GM18873 (cell line): ENCODE measurements at regions not wholly inside any gene's neighbourhood (a gene's known extent, or its start where the extent isn't known, plus 50 kb on each side); places are given as distances from the start of the nearest gene placed in this dataset.

ENCODE experiments used
- ATAC-seq: cut with Tn5 transposase; IDR thresholded peaks from one replicate; pipeline ENCODE4 v1.9.1; 2021; ENCODE audit warnings: mild to moderate bottlenecking, moderate library complexity, moderate number of reproducible peaks; ENCODE audit not compliant: unreplicated experiment, low FRiP score

GRCh38 chr9:105911104-105911911 is 217.0 kb downstream of the TMEM38B start:
- ATAC-seq, result no peak

- ATAC-seq, result no peak
Observed at GRCh38 chr9:105912157-105912862, 218.0 kb downstream of the TMEM38B start.

GRCh38 chr9:105912863-105913516 is 218.6 kb downstream of the TMEM38B start:
- no peak for ATAC-seq

GRCh38 chr9:105921057-105921726 is 226.9 kb downstream of the TMEM38B start:
- no peak for ATAC-seq

- ATAC-seq, result no peak
Observed at GRCh38 chr9:105928416-105928815, 234.1 kb downstream of the TMEM38B start.

GRCh38 chr9:105930011-105930627 is 235.8 kb downstream of the TMEM38B start:
- no peak for ATAC-seq

- ATAC-seq, result no peak
Observed at GRCh38 chr9:105932276-105932675, 237.9 kb downstream of the TMEM38B start.

- ATAC-seq, result no peak
Observed at GRCh38 chr9:105950448-105950847, 256.1 kb downstream of the TMEM38B start.

- no peak for ATAC-seq
Observed at GRCh38 chr9:105950894-105951293, 256.6 kb downstream of the TMEM38B start.

- no peak for ATAC-seq
Observed at GRCh38 chr9:105954517-105954916, 260.2 kb downstream of the TMEM38B start.

GRCh38 chr9:105957830-105958229 is 263.5 kb downstream of the TMEM38B start:
- ATAC-seq, result no peak

- ATAC-seq, result no peak
Observed at GRCh38 chr9:105958587-105958986, 264.2 kb downstream of the TMEM38B start.

GRCh38 chr9:105959531-105959930 is 265.2 kb downstream of the TMEM38B start:
- ATAC-seq, result no peak

GRCh38 chr9:105963343-105964099 is 269.2 kb downstream of the TMEM38B start:
- ATAC-seq, result no peak

- ATAC-seq, result no peak
Observed at GRCh38 chr9:105964156-105964555, 269.8 kb downstream of the TMEM38B start.

- no peak for ATAC-seq
Observed at GRCh38 chr9:105966834-105967233, 272.5 kb downstream of the TMEM38B start.

GRCh38 chr9:105967248-105967647 is 272.9 kb downstream of the TMEM38B start:
- no peak for ATAC-seq

GRCh38 chr9:105967797-105968196 is 273.5 kb downstream of the TMEM38B start:
- ATAC-seq, result no peak

GRCh38 chr9:105968811-105969466 is 274.6 kb downstream of the TMEM38B start:
- no peak for ATAC-seq
